HCT116 (cell line): ENCODE measurements at regions not wholly inside any gene's neighbourhood (a gene's known extent, or its start where the extent isn't known, plus 50 kb on each side); places are given as distances from the start of the nearest gene placed in this dataset.

Experiments used
- ATAC-seq: fragments of 200-7000 bp; cut with Tn5 transposase; 2 replicates; pipeline ENCODE4 v1.9.1; 2020; ENCODE audit warnings: mild to moderate bottlenecking, moderate library complexity
- BruUV-seq: library from RNA; stranded (reverse); fragments of 400-500 nt; replicated peaks from 2 replicates; lab custom pipeline; 2021; lab: Mats Ljungman, UMichigan
- CTCF ChIA-PET: fragments of 300-600 bp; sonication (Branson Sonifier 250); formaldehyde crosslinking; loops from one replicate; lab custom pipeline; 2021; ENCODE audit warnings: antibody characterized with exemption; lab: Charles Lee
- POLR2A ChIA-PET: fragments of 300-600, 350-600 bp; sonication (Branson Sonifier 250); formaldehyde crosslinking; loops from one replicate; lab custom pipeline; 2021; ENCODE audit warnings: antibody characterized with exemption; lab: Charles Lee
- RAD21 ChIA-PET, 2 experiments: fragments of 300-600 bp; sonication (Branson Sonifier 250); formaldehyde crosslinking; loops; one replicate each; lab custom pipeline; 2023; ENCODE audit warnings: low total read pairs in 2 of 2; ENCODE audit not compliant: uncharacterized antibody in 2 of 2, unreplicated experiment in 2 of 2, low non-redundant PET in 1 of 2; lab: Charles Lee
- DNase-seq: peaks from one replicate; pipeline ENCODE4 v3.0.0-alpha.2; 2010; ENCODE audit warnings: low read depth, low spot score
- H2AFZ ChIP-seq: fragments of 200-600 bp; shearing (Covaris generic), sonication (generic); 2 replicates; pipeline ENCODE4 v1.6.1; 2017; ENCODE audit warnings: low read depth, mixed run types, mixed read lengths, antibody characterized with exemption, low read length; ENCODE audit not compliant: poor library complexity, severe bottlenecking
- H3K27ac ChIP-seq: 2 replicates; pipeline ENCODE4 v1.5.1; 2012; ENCODE audit warnings: low read depth, low read length
- H3K27me3 ChIP-seq: fragments of 200-600 bp; sonication (generic); 2 replicates; pipeline ENCODE4 v1.6.1; 2016; ENCODE audit warnings: mixed run types, low read length, mixed read lengths; ENCODE audit not compliant: insufficient read depth
- H3K36me3 ChIP-seq, 2 experiments: fragments of 200-500 bp in 1 of 2; fragments of 200-600 bp in 1 of 2; sonication (Bioruptor generic) in 1 of 2; sonication (generic) in 1 of 2; 2 replicates each; pipeline versions ENCODE4 v1.5.1 to v1.6.1; 2014 to 2016; ENCODE audit warnings: low read length in 2 of 2, inconsistent platforms in 1 of 2, mixed read lengths in 1 of 2, mixed run types in 1 of 2; ENCODE audit not compliant: insufficient read depth in 2 of 2, control insufficient read depth in 1 of 2
- H3K4me1 ChIP-seq, 2 experiments: fragments of 200-600 bp in 1 of 2; sonication (generic) in 1 of 2; 2 replicates each; pipeline versions ENCODE4 v1.5.1 to v1.6.1; 2012 to 2017; ENCODE audit warnings: low read length in 2 of 2, inconsistent platforms in 1 of 2, mild to moderate bottlenecking in 1 of 2, mixed read lengths in 1 of 2, mixed run types in 1 of 2, moderate library complexity in 1 of 2; ENCODE audit not compliant: insufficient read depth in 2 of 2, control insufficient read depth in 1 of 2
- H3K4me2 ChIP-seq: fragments of 200-600 bp; sonication (generic); 2 replicates; pipeline ENCODE4 v1.6.1; 2017; ENCODE audit warnings: mixed run types, low read length, mixed read lengths
- H3K4me3 ChIP-seq, 2 experiments: fragments of 200-600 bp in 1 of 2; sonication (generic) in 1 of 2; replicated peaks in 1 of 2; 2 replicates each; pipeline ENCODE4 v1.5.1; 2011 to 2016; ENCODE audit warnings: low read length in 2 of 2, control low read depth in 1 of 2, low read depth in 1 of 2, mild to moderate bottlenecking in 1 of 2, mixed read lengths in 1 of 2, mixed run types in 1 of 2
- H3K79me2 ChIP-seq: fragments of 200-600 bp; sonication (generic); 2 replicates; pipeline ENCODE4 v1.6.1; 2017; ENCODE audit warnings: mild to moderate bottlenecking, mixed run types, low read length, moderate library complexity, mixed read lengths; ENCODE audit not compliant: insufficient read depth
- H3K9ac ChIP-seq: fragments of 200-600 bp; sonication (generic); 2 replicates; pipeline ENCODE4 v1.6.1; 2016; ENCODE audit warnings: low read length, mixed read lengths
- H3K9me2 ChIP-seq: fragments of 200-600 bp; sonication (generic), shearing (Covaris generic); 2 replicates; pipeline ENCODE4 v1.6.1; 2017; ENCODE audit warnings: mixed run types, mild to moderate bottlenecking, moderate library complexity; ENCODE audit not compliant: insufficient read depth
- H3K9me3 ChIP-seq, 2 experiments: fragments of 200-500 bp in 1 of 2; fragments of 200-600 bp in 1 of 2; sonication (Bioruptor generic) in 1 of 2; sonication (generic) in 1 of 2; 2 replicates each; pipeline ENCODE4 v1.6.1; 2014 to 2017; ENCODE audit warnings: low read length in 2 of 2, mixed read lengths in 2 of 2, inconsistent platforms in 1 of 2, low read depth in 1 of 2, mild to moderate bottlenecking in 1 of 2, mixed run types in 1 of 2, moderate library complexity in 1 of 2; ENCODE audit not compliant: control insufficient read depth in 1 of 2, insufficient read depth in 1 of 2
- H4K20me1 ChIP-seq: fragments of 200-600 bp; sonication (generic), shearing (Covaris generic); 2 replicates; pipeline ENCODE4 v1.6.1; 2017; ENCODE audit warnings: mixed run types, mild to moderate bottlenecking, moderate library complexity; ENCODE audit not compliant: insufficient read depth
- CEBPB ChIP-seq: IDR thresholded peaks from 2 replicates; pipeline ENCODE4 v1.6.1; 2012; ENCODE audit warnings: low read depth
- EGR1 ChIP-seq: IDR thresholded peaks from 2 replicates; pipeline ENCODE4 v1.6.1; 2012; ENCODE audit warnings: low read depth
- ELF1 ChIP-seq: IDR thresholded peaks from 2 replicates; pipeline ENCODE4 v1.6.1; 2012; ENCODE audit warnings: low read depth, borderline replicate concordance
- EZH2phosphoT487 ChIP-seq: fragments of 200-600 bp; IDR thresholded peaks from 2 replicates; pipeline ENCODE4 v1.6.1; 2018; ENCODE audit warnings: antibody characterized with exemption, borderline replicate concordance
- POLR2AphosphoS5 ChIP-seq: IDR thresholded peaks from 2 replicates; pipeline ENCODE4 v1.6.1; 2011; ENCODE audit warnings: mild to moderate bottlenecking, low read depth, low read length, moderate library complexity
- SIN3A ChIP-seq: IDR thresholded peaks from 2 replicates; pipeline ENCODE4 v1.6.1; 2012; ENCODE audit warnings: low read depth
- ZFX ChIP-seq: fragments of 450-650 bp; IDR thresholded peaks from 2 replicates; pipeline ENCODE4 v1.6.1; 2017
- ZNF274 ChIP-seq: fragments of 200-500 bp; sonication (Bioruptor generic); IDR thresholded peaks from 2 replicates; pipeline ENCODE4 v1.6.1; 2014; ENCODE audit warnings: mild to moderate bottlenecking, low read depth, low read length, inconsistent platforms
- intact Hi-C: fragments of 100-400 bp; cut with micrococcal nuclease; formaldehyde crosslinking; loops from 2 replicates; pipeline ENCODE4 v1.10.0; 2022
- TF ChIP-seq, protein P1 (sequence below): IDR thresholded peaks from 2 replicates; pipeline ENCODE4 v1.6.1; 2011; ENCODE audit warnings: mild to moderate bottlenecking, low read length, moderate library complexity; ENCODE audit not compliant: insufficient replicate concordance; ENCODE audit errors: extremely low read depth
- TF ChIP-seq, protein P2 (sequence below): IDR thresholded peaks from 2 replicates; pipeline ENCODE4 v1.6.1; 2012

- no peak overlapping the region for H3K27ac ChIP-seq
- TF ChIP-seq ZNF274 (no peak), ELF1 (no peak), POLR2AphosphoS5 (no peak), EGR1 (no peak)
- TF ChIP-seq, all 23 proteins: peak for 0
- intact Hi-C loops, result no loop called here
- no peak overlapping the region for H3K4me3 ChIP-seq
- no peak overlapping the region for H3K9ac ChIP-seq
- H3K27me3 ChIP-seq, result no peaks in the 10 kb centered on the region
- no peaks in the 10 kb centered on the region for H3K79me2 ChIP-seq
- peak overlapping the region; percentile 61 for H2AFZ ChIP-seq
- no TSS peak for BruUV-seq
- H3K4me1 ChIP-seq, result no peaks in the 10 kb centered on the region
- POLR2A ChIA-PET, result no interaction called here
- no peak for DNase-seq
- CTCF ChIA-PET, result no interaction called here
- no peaks in the 10 kb centered on the region for H3K9me3 ChIP-seq
- no peaks in the 10 kb centered on the region; the same call in 1 of the 2 replicates for H3K9me2 ChIP-seq
- H4K20me1 ChIP-seq, result no peaks in the 10 kb centered on the region
- no peaks in the 10 kb centered on the region for H3K36me3 ChIP-seq
- RAD21 ChIA-PET, result no interaction called here
- ATAC-seq, result no peak
- no peak overlapping the region for H3K4me2 ChIP-seq
Measured at GRCh38 chr5:92390657-92391056, 1007.5 kb upstream of the ARRDC3 start.

- DNase-seq, result no peak
- H3K36me3 ChIP-seq, result no peaks in the 10 kb centered on the region
- POLR2A ChIA-PET, result no interaction called here
- TF ChIP-seq, protein P1, sequence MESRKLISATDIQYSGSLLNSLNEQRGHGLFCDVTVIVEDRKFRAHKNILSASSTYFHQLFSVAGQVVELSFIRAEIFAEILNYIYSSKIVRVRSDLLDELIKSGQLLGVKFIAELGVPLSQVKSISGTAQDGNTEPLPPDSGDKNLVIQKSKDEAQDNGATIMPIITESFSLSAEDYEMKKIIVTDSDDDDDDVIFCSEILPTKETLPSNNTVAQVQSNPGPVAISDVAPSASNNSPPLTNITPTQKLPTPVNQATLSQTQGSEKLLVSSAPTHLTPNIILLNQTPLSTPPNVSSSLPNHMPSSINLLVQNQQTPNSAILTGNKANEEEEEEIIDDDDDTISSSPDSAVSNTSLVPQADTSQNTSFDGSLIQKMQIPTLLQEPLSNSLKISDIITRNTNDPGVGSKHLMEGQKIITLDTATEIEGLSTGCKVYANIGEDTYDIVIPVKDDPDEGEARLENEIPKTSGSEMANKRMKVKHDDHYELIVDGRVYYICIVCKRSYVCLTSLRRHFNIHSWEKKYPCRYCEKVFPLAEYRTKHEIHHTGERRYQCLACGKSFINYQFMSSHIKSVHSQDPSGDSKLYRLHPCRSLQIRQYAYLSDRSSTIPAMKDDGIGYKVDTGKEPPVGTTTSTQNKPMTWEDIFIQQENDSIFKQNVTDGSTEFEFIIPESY, result no peak
- TF ChIP-seq, protein P2, sequence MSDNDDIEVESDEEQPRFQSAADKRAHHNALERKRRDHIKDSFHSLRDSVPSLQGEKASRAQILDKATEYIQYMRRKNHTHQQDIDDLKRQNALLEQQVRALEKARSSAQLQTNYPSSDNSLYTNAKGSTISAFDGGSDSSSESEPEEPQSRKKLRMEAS, result no peak
- TF ChIP-seq SIN3A (no peak), ZFX (no peak), CEBPB (no peak), EZH2phosphoT487 (no peak)
- TF ChIP-seq, all 23 proteins: peak for 0
- no TSS peak for BruUV-seq
- intact Hi-C loops, result no loop called here
- Histone ChIP-seq H3K9ac (no peak overlapping the region), H3K9me3 (no peaks in the 10 kb centered on the region), H3K27ac (no peak overlapping the region), H3K4me1 (no peaks in the 10 kb centered on the region), H3K79me2 (no peaks in the 10 kb centered on the region), H2AFZ (no peak overlapping the region), H3K4me2 (no peak overlapping the region), H3K27me3 (no peaks in the 10 kb centered on the region), H3K9me2 (peaks cover 6% of the 10 kb centered on the region; the same call in 1 of the 2 replicates), H3K4me3 (no peak overlapping the region), H4K20me1 (no peaks in the 10 kb centered on the region)
- ATAC-seq, result no peak
- RAD21 ChIA-PET, result no interaction called here
- CTCF ChIA-PET, result no interaction called here
Measured at GRCh38 chr5:92380069-92380770, 997.1 kb upstream of the ARRDC3 start.
